ENCODE measurements at regions not wholly inside any gene's neighbourhood (a gene's known extent, or its start where the extent isn't known, plus 50 kb on each side); places are given as distances from the start of the nearest gene placed in this dataset.

GRCh38 chr11:45725776-45726492 is 60.5 kb upstream of the CHST1 start:
- DNase-seq (ENCODE audit: low read depth) = no peak

GRCh38 chr11:45725121-45725520 is 59.7 kb upstream of the CHST1 start:
- H3K4me3 ChIP-seq (ENCODE audit: low read depth, low read length) = no peak overlapping the region
- no peak for DNase-seq (ENCODE audit: low read depth)

More at GRCh38 chr11:45725776-45726492, 60.5 kb upstream of the CHST1 start:
- no peak overlapping the region for H3K4me3 ChIP-seq (ENCODE audit: low read depth, low read length)

GRCh38 chr11:45724153-45724552 is 58.7 kb upstream of the CHST1 start:
- DNase-seq (ENCODE audit: low read depth) = no peak
- H3K4me3 ChIP-seq (ENCODE audit: low read depth, low read length) = no peak overlapping the region

- no peak overlapping the region for H3K4me3 ChIP-seq (ENCODE audit: low read depth, low read length)
- no peak for DNase-seq (ENCODE audit: low read depth)
Observed at GRCh38 chr11:45723397-45723796, 58.0 kb upstream of the CHST1 start.

GRCh38 chr11:45722144-45722543 is 56.7 kb upstream of the CHST1 start:
- DNase-seq (ENCODE audit: low read depth) = no peak
- H3K4me3 ChIP-seq (ENCODE audit: low read depth, low read length) = no peak overlapping the region

- DNase-seq (ENCODE audit: low read depth) = no peak
- H3K4me3 ChIP-seq (ENCODE audit: low read depth, low read length) = no peak overlapping the region
Observed at GRCh38 chr11:45717526-45717925, 52.1 kb upstream of the CHST1 start.

- H3K4me3 ChIP-seq (ENCODE audit: low read depth, low read length) = no peak overlapping the region
Observed at GRCh38 chr11:45715418-45715817, 50.0 kb upstream of the CHST1 start.

More at GRCh38 chr11:45715418-45715817, 50.0 kb upstream of the CHST1 start:
- DNase-seq (ENCODE audit: low read depth) = no peak
